HepG2 (cell line): ENCODE measurements at regions not wholly inside any gene's neighbourhood (a gene's known extent, or its start where the extent isn't known, plus 50 kb on each side); places are given as distances from the start of the nearest gene placed in this dataset.

ENCODE experiments used
- ATAC-seq: fragments of 200-7000 bp; cut with Tn5 transposase; 3 replicates; pipeline ENCODE4 v1.9.1; 2020; ENCODE audit warnings: mild to moderate bottlenecking, moderate library complexity
- BruUV-seq: library from RNA; stranded (reverse); fragments of 400-500 nt; replicated peaks from 2 replicates; lab custom pipeline; 2021; lab: Mats Ljungman, UMichigan
- CTCF ChIA-PET: fragments of 300-600 bp; formaldehyde crosslinking; extraction: SDS; loops from one replicate; lab custom pipeline; 2021; ENCODE audit warnings: low total read pairs, inconsistent platforms, low intra/inter-chr PET ratio; lab: Yijun Ruan, JAX
- POLR2A ChIA-PET: fragments of 350-600 bp; sonication (Branson Sonifier 250); formaldehyde crosslinking; loops from one replicate; lab custom pipeline; 2020; ENCODE audit warnings: antibody characterized with exemption, inconsistent platforms; lab: Yijun Ruan, JAX
- DNase-seq: peaks from one replicate; pipeline ENCODE4 v3.0.0-alpha.2; 2015; ENCODE audit warnings: low spot score
- FAIRE-seq: peaks from 3 replicates; lab custom pipeline; 2011; peaks lifted over from hg19 to GRCh38; lab: Jason Lieb, UNC
- H2AFZ ChIP-seq: one replicate; pipeline ENCODE4 v1.6.1; 2011; ENCODE audit warnings: low read length, inconsistent platforms
- H3K27ac ChIP-seq: fragments of 300-600 bp; 3 replicates; pipeline ENCODE4 v1.8.0; 2011; ENCODE audit warnings: mixed run types, mild to moderate bottlenecking, mixed read lengths, low read length, inconsistent platforms; ENCODE audit not compliant: insufficient read depth; ENCODE audit errors: extremely low read length
- H3K27me3 ChIP-seq, 2 experiments: fragments of 200-600 bp in 1 of 2; 2 replicates in 1 of 2; 3 replicates in 1 of 2; pipeline versions ENCODE4 v1.6.0 to v1.8.0; 2011; ENCODE audit warnings: low read length in 2 of 2, mild to moderate bottlenecking in 2 of 2, moderate library complexity in 2 of 2, inconsistent platforms in 1 of 2; ENCODE audit not compliant: insufficient read depth in 2 of 2, control insufficient read depth in 1 of 2
- H3K36me3 ChIP-seq, 2 experiments: fragments of 200-600 bp in 1 of 2; replicated peaks in 1 of 2; 2 replicates in 1 of 2; 3 replicates in 1 of 2; pipeline versions ENCODE4 v1.5.1 to v1.8.0; 2011; ENCODE audit warnings: low read length in 2 of 2, inconsistent platforms in 1 of 2; ENCODE audit not compliant: insufficient read depth in 2 of 2, control insufficient read depth in 1 of 2
- H3K4me1 ChIP-seq: 2 replicates; pipeline ENCODE4 v1.5.1; 2012; ENCODE audit warnings: low read length, inconsistent platforms; ENCODE audit not compliant: insufficient read depth
- H3K4me2 ChIP-seq: 2 replicates; pipeline ENCODE4 v1.6.0; 2011; ENCODE audit warnings: low read depth, low read length, inconsistent platforms
- H3K4me3 ChIP-seq, 3 experiments: fragments of 200-600 bp in 1 of 3; sonication (generic), shearing (Covaris generic) in 1 of 3; replicated peaks in 1 of 3; 2 replicates each; pipeline ENCODE4 v1.5.1; 2011 to 2016; ENCODE audit warnings: low read length in 3 of 3, inconsistent platforms in 2 of 3, low read depth in 2 of 3, mild to moderate bottlenecking in 2 of 3, control low read depth in 1 of 3, mixed read lengths in 1 of 3; ENCODE audit not compliant: insufficient read depth in 1 of 3
- H3K79me2 ChIP-seq: one replicate; pipeline ENCODE4 v1.6.1; 2011; ENCODE audit warnings: low read length, inconsistent platforms; ENCODE audit not compliant: insufficient read depth
- H3K9ac ChIP-seq: 2 replicates; pipeline ENCODE4 v1.6.0; 2011; ENCODE audit warnings: mild to moderate bottlenecking, low read depth, low read length, inconsistent platforms; ENCODE audit not compliant: insufficient read depth
- H3K9me3 ChIP-seq: 2 replicates; pipeline ENCODE4 v1.5.1; 2012; ENCODE audit warnings: mild to moderate bottlenecking, low read length
- H4K20me1 ChIP-seq: 2 replicates; pipeline ENCODE4 v1.6.0; 2011; ENCODE audit warnings: inconsistent platforms, mild to moderate bottlenecking, low read length, moderate library complexity; ENCODE audit not compliant: insufficient read depth
- CREM ChIP-seq, 2 experiments: sonication (generic) in 1 of 2; formaldehyde crosslinking in 1 of 2; IDR thresholded peaks; 2 replicates each; pipeline versions ENCODE4 v1.4.0 to v1.6.1; 2016 to 2020; ENCODE audit warnings: antibody characterized with exemption in 1 of 2, mild to moderate bottlenecking in 1 of 2, missing genetic modification reagents in 1 of 2
- GATAD2A ChIP-seq: IDR thresholded peaks from 2 replicates; pipeline ENCODE4 v1.6.1; 2016
- HNF1B ChIP-seq: sonication (generic); formaldehyde crosslinking; IDR thresholded peaks from 2 replicates; pipeline ENCODE4 v1.5.1; 2020; ENCODE audit warnings: mild to moderate bottlenecking, moderate library complexity, missing genetic modification reagents
- KDM6A ChIP-seq: IDR thresholded peaks from 2 replicates; pipeline ENCODE4 v1.6.1; 2016; ENCODE audit warnings: low read depth
- MTA1 ChIP-seq: sonication (generic); formaldehyde crosslinking; IDR thresholded peaks from 2 replicates; pipeline ENCODE4 v1.4.0; 2020; ENCODE audit warnings: missing genetic modification reagents, mild to moderate bottlenecking, borderline replicate concordance
- NCOA5 ChIP-seq: sonication (generic); formaldehyde crosslinking; IDR thresholded peaks from 2 replicates; pipeline ENCODE4 v1.4.0; 2020; ENCODE audit warnings: missing genetic modification reagents
- PHB2 ChIP-seq: fragments of 450-650 bp; IDR thresholded peaks from 2 replicates; pipeline ENCODE4 v1.6.1; 2018; ENCODE audit not compliant: partially characterized antibody
- POLR2A ChIP-seq, 2 experiments: IDR thresholded peaks; 2 replicates each; pipeline ENCODE4 v1.6.1; 2011; ENCODE audit warnings: low read depth in 2 of 2, low read length in 2 of 2, mild to moderate bottlenecking in 1 of 2, moderate library complexity in 1 of 2; ENCODE audit not compliant: insufficient read depth in 1 of 2
- ZBTB40 ChIP-seq, 2 experiments: fragments of 450-650 bp in 1 of 2; sonication (generic) in 1 of 2; formaldehyde crosslinking in 1 of 2; IDR thresholded peaks; 2 replicates each; pipeline versions ENCODE4 v1.6.1 to v1.8.0; 2016 to 2022; ENCODE audit warnings: antibody characterized with exemption in 1 of 2, mild to moderate bottlenecking in 1 of 2, missing genetic modification reagents in 1 of 2
- ZBTB49 ChIP-seq: sonication (generic); formaldehyde crosslinking; IDR thresholded peaks from 2 replicates; pipeline ENCODE4 v1.4.0; 2020; ENCODE audit warnings: missing genetic modification reagents, borderline replicate concordance
- ZMYM4 ChIP-seq: sonication (generic); formaldehyde crosslinking; IDR thresholded peaks from 2 replicates; pipeline ENCODE4 v1.8.1; 2023; ENCODE audit warnings: mild to moderate bottlenecking, missing genetic modification reagents
- ZNF382 ChIP-seq: sonication (generic); formaldehyde crosslinking; IDR thresholded peaks from 2 replicates; pipeline ENCODE4 v1.5.0; 2020; ENCODE audit warnings: missing genetic modification reagents, mild to moderate bottlenecking, borderline replicate concordance
- ZNF782 ChIP-seq: sonication (generic); formaldehyde crosslinking; IDR thresholded peaks from 2 replicates; pipeline ENCODE4 v1.4.0; 2020; ENCODE audit warnings: missing genetic modification reagents, mild to moderate bottlenecking, borderline replicate concordance
- WGBS: methylation state at CpG from one replicate; pipeline ENCODE4 v1.1.6; 2017; ENCODE audit warnings: low lambda C conversion rate; 5-methylcytosine and 5-hydroxymethylcytosine counted together
- in situ Hi-C: cut with HindIII; loops from 2 replicates; pipeline ENCODE4 v1.10.0; 2017; ENCODE audit warnings: low pct_unique_long_range_greater_than_20kb; ENCODE audit not compliant: extremely low pct_ligation_motif_present
- intact Hi-C: fragments of 100-400 bp; cut with micrococcal nuclease; formaldehyde crosslinking; loops from one replicate; pipeline ENCODE4 v1.10.0; 2022; ENCODE audit not compliant: unreplicated experiment

GRCh38 chr2:207221731-207222130, 56.0 kb upstream of the KLF7 start:
- no peaks in the 10 kb centered on the region for H3K79me2 ChIP-seq
- H4K20me1 ChIP-seq: no peaks in the 10 kb centered on the region
- H3K27me3 ChIP-seq: no peaks in the 10 kb centered on the region
- no peaks in the 10 kb centered on the region for H3K36me3 ChIP-seq
- H3K27ac ChIP-seq: no peak overlapping the region
- H2AFZ ChIP-seq: no peak overlapping the region
- ChIA-PET CTCF (no interaction called here), POLR2A (no interaction called here)
- WGBS: 4% methylated on average over 2 of the region's 2 CpGs
- DNase-seq (no peak), ATAC-seq (no peak), FAIRE-seq (no peak)
- in situ Hi-C loops: no loop called here
- no peak overlapping the region for H3K4me2 ChIP-seq
- intact Hi-C loops: no loop called here
- no peak overlapping the region for H3K9ac ChIP-seq
- no peak for TF ChIP-seq ZBTB40 (IDR thresholded peaks at IDR 0.05)
- TF ChIP-seq ZBTB40 (CRISPR knock-in tag; IDR thresholded peaks at IDR 0.05): no peak
- TF ChIP-seq ZNF382 (CRISPR knock-in tag): no peak
- no peak for TF ChIP-seq ZNF782 (CRISPR knock-in tag)
- no peak for TF ChIP-seq GATAD2A (CRISPR knock-in tag)
- TF ChIP-seq ZMYM4 (CRISPR knock-in tag): no peak
- TF ChIP-seq ZBTB49 (CRISPR knock-in tag): no peak
- TF ChIP-seq HNF1B: no peak
- TF ChIP-seq KDM6A (CRISPR knock-in tag): no peak
- no peak for TF ChIP-seq CREM (IDR thresholded peaks at IDR 0.05)
- no peak for TF ChIP-seq CREM (CRISPR knock-in tag; IDR thresholded peaks at IDR 0.05)
- no peak for TF ChIP-seq PHB2
- no peak for TF ChIP-seq NCOA5 (CRISPR knock-in tag)
- TF ChIP-seq MTA1 (CRISPR knock-in tag): no peak
- no peak for TF ChIP-seq POLR2A (IDR thresholded peaks at IDR 0.05; ENCODE audit: insufficient read depth in 1 of 2, low read depth in 2 of 2, low read length in 2 of 2)
- no peak overlapping the region for H3K4me3 ChIP-seq
- BruUV-seq: no TSS peak
- H3K4me1 ChIP-seq: no peaks in the 10 kb centered on the region
- no peaks in the 10 kb centered on the region for H3K9me3 ChIP-seq
